ENCODE measurements at regions not wholly inside any gene's neighbourhood (a gene's known extent, or its start where the extent isn't known, plus 50 kb on each side); places are given as distances from the start of the nearest gene placed in this dataset.

GRCh38 chr16:54493061-54493460 is 206.5 kb upstream of the IRX3 start:
- peaks cover 0 to 15% of the 10 kb centered on the region in 2 donors for H3K4me1 ChIP-seq (ENCODE audit: control insufficient read depth in 1 of 2, low read depth in 2 of 2)
- ATAC-seq (ENCODE audit: insufficient number of reproducible peaks, low FRiP score, low read depth) = no peak
- no peaks in the 10 kb centered on the region for H3K36me3 ChIP-seq
- no peak for TF ChIP-seq CTCF (IDR thresholded peaks at IDR 0.05)
- no peak overlapping the region for H3K27ac ChIP-seq
- no peaks in the 10 kb centered on the region for H3K27me3 ChIP-seq (replicated peaks; ENCODE audit: insufficient read depth)
- DNase-seq (ENCODE audit: low spot score) = no peak
- H3K9me3 ChIP-seq = no peaks in the 10 kb centered on the region
- H3K4me3 ChIP-seq = no peak overlapping the region

- no peak for TF ChIP-seq CTCF (IDR thresholded peaks at IDR 0.05)
- DNase-seq (ENCODE audit: low spot score) (no peak), ATAC-seq (ENCODE audit: insufficient number of reproducible peaks, low FRiP score, low read depth) (no peak)
- no peaks in the 10 kb centered on the region for H3K27me3 ChIP-seq (replicated peaks; ENCODE audit: insufficient read depth)
- H3K4me1 ChIP-seq (ENCODE audit: control insufficient read depth in 1 of 2, low read depth in 2 of 2) = peaks cover 0 to 19% of the 10 kb centered on the region in 2 donors
- no peak overlapping the region for H3K27ac ChIP-seq
- no peaks in the 10 kb centered on the region for H3K9me3 ChIP-seq
- H3K36me3 ChIP-seq = no peaks in the 10 kb centered on the region
- no peak overlapping the region for H3K4me3 ChIP-seq
These were observed 203.5 kb upstream of the IRX3 start for GRCh38 chr16:54490112-54490488.

GRCh38 chr16:54489225-54490111 is 202.9 kb upstream of the IRX3 start:
- Histone ChIP-seq H3K9me3 (no peaks in the 10 kb centered on the region), H3K4me1 (ENCODE audit: control insufficient read depth in 1 of 2, low read depth in 2 of 2) (peaks cover 0 to 19% of the 10 kb centered on the region in 2 donors), H3K27ac (no peak overlapping the region), H3K4me3 (no peak overlapping the region), H3K36me3 (no peaks in the 10 kb centered on the region), H3K27me3 (replicated peaks; ENCODE audit: insufficient read depth) (no peaks in the 10 kb centered on the region)
- ATAC-seq (ENCODE audit: insufficient number of reproducible peaks, low FRiP score, low read depth) (no peak), DNase-seq (ENCODE audit: low spot score) (no peak)
- no peak for TF ChIP-seq CTCF (IDR thresholded peaks at IDR 0.05)

GRCh38 chr16:54488729-54489128 is 202.1 kb upstream of the IRX3 start:
- DNase-seq (ENCODE audit: low spot score) (no peak), ATAC-seq (ENCODE audit: insufficient number of reproducible peaks, low FRiP score, low read depth) (no peak)
- no peaks in the 10 kb centered on the region for H3K27me3 ChIP-seq (replicated peaks; ENCODE audit: insufficient read depth)

GRCh38 chr16:54487933-54488332 is 201.3 kb upstream of the IRX3 start:
- no peak for DNase-seq (ENCODE audit: low spot score)

More at GRCh38 chr16:54488729-54489128, 202.1 kb upstream of the IRX3 start:
- TF ChIP-seq CTCF (IDR thresholded peaks at IDR 0.05) = no peak
- peaks cover 0 to 19% of the 10 kb centered on the region in 2 donors for H3K4me1 ChIP-seq (ENCODE audit: control insufficient read depth in 1 of 2, low read depth in 2 of 2)
- no peak overlapping the region for H3K4me3 ChIP-seq
- H3K9me3 ChIP-seq = no peaks in the 10 kb centered on the region
- H3K27ac ChIP-seq = no peak overlapping the region
- H3K36me3 ChIP-seq = no peaks in the 10 kb centered on the region

More at GRCh38 chr16:54487933-54488332, 201.3 kb upstream of the IRX3 start:
- no peak for ATAC-seq (ENCODE audit: insufficient number of reproducible peaks, low FRiP score, low read depth)
- Histone ChIP-seq H3K36me3 (no peaks in the 10 kb centered on the region), H3K27me3 (replicated peaks; ENCODE audit: insufficient read depth) (no peaks in the 10 kb centered on the region), H3K4me1 (ENCODE audit: control insufficient read depth in 1 of 2, low read depth in 2 of 2) (peaks cover 0 to 19% of the 10 kb centered on the region in 2 donors), H3K27ac (no peak overlapping the region), H3K4me3 (no peak overlapping the region), H3K9me3 (no peaks in the 10 kb centered on the region)
- TF ChIP-seq CTCF (IDR thresholded peaks at IDR 0.05) = no peak

Measured in thoracic aorta (tissue), 2 donors.